ENCODE measurements at regions not wholly inside any gene's neighbourhood (a gene's known extent, or its start where the extent isn't known, plus 50 kb on each side); places are given as distances from the start of the nearest gene placed in this dataset.
"Not testable (repeated sequence)": the region's sequence is repeated elsewhere in the genome, so short reads cannot be mapped to it uniquely, and the experiment has no call there.

- ATAC-seq (no peak), DNase-seq (no peak)
- no peak overlapping the region for H3K4me3 Mint-ChIP-seq
- H3K9me3 Mint-ChIP-seq = no peaks in the 10 kb centered on the region
- no peak overlapping the region for H3K27ac Mint-ChIP-seq
- H3K27me3 Mint-ChIP-seq = no peaks in the 10 kb centered on the region
- H3K4me1 Mint-ChIP-seq = peaks cover 7% of the 10 kb centered on the region
Measured at GRCh38 chr12:126937431-126937830, 1329.5 kb upstream of the TMEM132C start.

- Mint-ChIP-seq H3K27me3 (no peaks in the 10 kb centered on the region), H3K27ac (peak overlapping the region in 1 of 2 donors; percentile 27), H3K4me1 (no peaks in the 10 kb centered on the region), H3K9me3 (peaks cover 0 to 12% of the 10 kb centered on the region in 2 donors), H3K4me3 (no peak overlapping the region)
- DNase-seq (no peak), ATAC-seq (no peak)
Measured at GRCh38 chr12:126944684-126945083, 1322.3 kb upstream of the TMEM132C start.

- not testable (repeated sequence) for H3K4me3 Mint-ChIP-seq, H3K27me3 Mint-ChIP-seq, H3K27ac Mint-ChIP-seq, DNase-seq, H3K4me1 Mint-ChIP-seq, ATAC-seq
- H3K9me3 Mint-ChIP-seq = peaks cover 0 to 12% of the 10 kb centered on the region in 2 donors
Measured at GRCh38 chr12:126946958-126947357, 1320.0 kb upstream of the TMEM132C start.

- DNase-seq (no peak), ATAC-seq (no peak)
- Mint-ChIP-seq H3K27me3 (no peaks in the 10 kb centered on the region), H3K9me3 (peaks cover 0 to 7% of the 10 kb centered on the region in 2 donors), H3K27ac (no peak overlapping the region), H3K4me1 (no peaks in the 10 kb centered on the region), H3K4me3 (no peak overlapping the region)
Measured at GRCh38 chr12:126949558-126949957, 1317.4 kb upstream of the TMEM132C start.

DNA sequence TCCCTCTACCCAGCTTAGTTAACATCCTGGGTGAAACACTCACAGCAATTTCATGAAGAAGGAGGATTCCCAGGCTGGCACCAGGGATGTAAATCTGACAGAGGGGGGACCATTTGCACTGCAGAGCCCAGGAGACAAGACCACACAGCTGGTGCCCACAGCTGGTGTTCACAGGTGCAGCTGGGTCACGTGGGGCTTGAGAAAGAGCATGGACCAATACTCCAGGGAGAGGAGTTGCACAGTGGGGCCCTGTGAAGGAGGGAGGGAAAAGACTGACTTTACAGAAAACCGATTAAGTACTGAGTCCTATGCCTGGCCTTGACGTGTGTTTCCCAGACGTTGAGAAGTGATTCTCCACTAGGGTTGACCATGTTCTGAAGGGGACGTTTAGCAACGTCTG is 1316.7 kb upstream of the TMEM132C start:
- Mint-ChIP-seq H3K9me3 (peaks cover 0 to 3% of the 10 kb centered on the region in 2 donors), H3K27ac (no peak overlapping the region), H3K4me1 (no peaks in the 10 kb centered on the region), H3K27me3 (no peaks in the 10 kb centered on the region), H3K4me3 (no peak overlapping the region)
- no peak for DNase-seq
- no peak for ATAC-seq

DNA sequence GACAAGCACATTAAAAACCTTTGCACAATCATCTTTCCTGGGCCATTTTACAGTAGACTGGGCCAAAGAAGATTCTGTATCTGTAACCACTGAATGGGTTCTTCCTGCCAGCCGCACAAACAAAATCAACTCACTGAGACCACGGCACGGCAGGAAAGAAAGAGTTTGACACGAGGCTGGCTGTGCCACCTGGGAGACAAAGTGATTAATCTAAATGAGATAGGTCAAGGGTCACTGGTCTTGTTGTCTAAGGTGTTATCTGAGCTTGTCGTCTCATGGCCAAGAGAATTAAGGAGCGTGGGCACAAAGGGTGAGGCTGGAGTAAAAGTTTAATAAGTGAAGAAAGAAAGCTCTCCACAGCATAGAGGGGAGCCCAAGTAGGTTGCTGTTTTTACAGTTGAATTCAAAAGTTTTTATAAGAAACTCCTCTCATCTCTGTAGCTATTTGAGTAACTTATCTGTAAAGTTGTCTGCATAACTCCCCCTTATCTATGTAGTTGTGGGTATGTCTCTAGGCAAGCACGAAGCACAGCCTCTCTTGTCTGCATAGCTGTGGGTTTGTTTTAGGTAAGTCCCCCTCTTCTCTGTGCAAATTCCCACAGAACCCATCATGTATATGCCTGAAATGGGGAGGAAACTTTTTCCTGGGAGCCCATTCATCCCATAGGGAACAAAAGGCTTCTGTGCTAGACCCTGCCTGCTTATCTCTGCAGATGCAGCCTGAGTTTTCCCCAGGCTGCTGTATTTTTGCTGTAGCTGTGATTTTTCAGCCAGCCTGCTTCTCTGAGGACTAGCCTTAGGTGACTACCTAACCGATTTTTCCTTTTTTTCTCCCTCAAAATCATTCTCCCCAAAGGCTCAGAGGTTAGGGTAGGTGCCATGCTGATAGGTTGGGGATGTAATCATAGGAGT is 1314.6 kb upstream of the TMEM132C start:
- ATAC-seq (no peak), DNase-seq (no peak)
- Mint-ChIP-seq H3K27ac (no peak overlapping the region), H3K4me1 (no peaks in the 10 kb centered on the region), H3K9me3 (no peaks in the 10 kb centered on the region), H3K27me3 (no peaks in the 10 kb centered on the region), H3K4me3 (no peak overlapping the region)

GRCh38 chr12:126953365-126953889 is 1313.5 kb upstream of the TMEM132C start:
- no peak for DNase-seq
- Mint-ChIP-seq H3K27me3 (no peaks in the 10 kb centered on the region), H3K4me3 (no peak overlapping the region), H3K27ac (no peak overlapping the region), H3K4me1 (no peaks in the 10 kb centered on the region), H3K9me3 (no peaks in the 10 kb centered on the region)
- ATAC-seq = no peak

DNA sequence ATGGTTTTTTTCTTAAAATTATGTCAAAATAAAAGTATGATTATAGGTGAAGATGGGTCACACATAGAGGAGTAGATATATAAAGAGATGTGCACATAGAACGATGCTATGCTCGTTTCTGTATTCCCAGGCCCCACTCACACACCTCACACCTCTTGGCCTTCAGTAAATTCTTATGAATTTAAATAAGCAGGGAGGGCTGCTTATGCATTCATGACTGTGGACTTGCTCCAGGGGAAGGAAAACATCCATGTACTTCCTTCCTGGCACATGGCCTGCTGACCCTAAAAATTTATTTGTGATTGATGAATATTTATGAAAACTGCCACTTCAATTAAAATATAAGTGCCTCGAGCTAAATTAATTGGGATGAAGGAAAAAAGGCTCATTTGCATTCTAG is 1306.7 kb upstream of the TMEM132C start:
- Mint-ChIP-seq H3K27me3 (no peaks in the 10 kb centered on the region), H3K4me3 (no peak overlapping the region), H3K27ac (no peak overlapping the region), H3K9me3 (peaks cover 0 to 5% of the 10 kb centered on the region in 2 donors), H3K4me1 (no peaks in the 10 kb centered on the region)
- ATAC-seq (no peak), DNase-seq (no peak)

GRCh38 chr12:126960709-126961108 is 1306.3 kb upstream of the TMEM132C start:
- H3K27me3 Mint-ChIP-seq = no peaks in the 10 kb centered on the region
- no peak for ATAC-seq

GRCh38 chr12:126963825-126964224 is 1303.1 kb upstream of the TMEM132C start:
- H3K4me1 Mint-ChIP-seq = no peaks in the 10 kb centered on the region
- peaks cover 0 to 5% of the 10 kb centered on the region in 2 donors for H3K9me3 Mint-ChIP-seq
- no peaks in the 10 kb centered on the region for H3K27me3 Mint-ChIP-seq
- DNase-seq (no peak), ATAC-seq (no peak)
- no peak overlapping the region for H3K4me3 Mint-ChIP-seq
- H3K27ac Mint-ChIP-seq = no peak overlapping the region

More at GRCh38 chr12:126960709-126961108, 1306.3 kb upstream of the TMEM132C start:
- no peak overlapping the region for H3K27ac Mint-ChIP-seq
- DNase-seq = no peak
- peaks cover 0 to 5% of the 10 kb centered on the region in 2 donors for H3K9me3 Mint-ChIP-seq
- no peak overlapping the region for H3K4me3 Mint-ChIP-seq
- H3K4me1 Mint-ChIP-seq = no peaks in the 10 kb centered on the region

GRCh38 chr12:126966498-126966897 is 1300.5 kb upstream of the TMEM132C start:
- Mint-ChIP-seq H3K27ac (no peak overlapping the region), H3K4me3 (no peak overlapping the region), H3K4me1 (no peaks in the 10 kb centered on the region), H3K27me3 (peaks cover 2% of the 10 kb centered on the region), H3K9me3 (peaks cover 3 to 5% of the 10 kb centered on the region in 2 donors)
- no peak for DNase-seq
- no peak for ATAC-seq

DNA sequence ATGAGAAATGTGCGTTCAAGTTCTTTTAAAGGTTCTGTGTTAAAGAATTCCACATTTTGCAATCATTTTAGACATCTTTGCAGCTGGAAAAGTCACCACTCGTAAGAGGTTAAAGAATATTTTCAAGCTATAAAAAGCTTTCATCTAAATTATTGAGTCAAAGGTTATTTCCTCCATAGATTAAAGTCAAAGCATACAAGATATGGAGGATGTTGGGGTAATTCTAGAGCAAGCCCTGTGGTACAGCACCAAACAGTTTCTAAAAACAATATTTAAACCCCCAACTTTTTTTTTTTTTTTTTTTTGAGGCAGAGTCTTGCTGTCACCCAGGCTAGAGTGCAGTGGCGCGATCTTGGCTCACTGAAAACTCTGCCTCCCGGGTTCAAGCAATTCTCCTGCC is 1299.8 kb upstream of the TMEM132C start:
- peaks cover 7% of the 10 kb centered on the region for H3K27me3 Mint-ChIP-seq
- no peak for ATAC-seq

DNA sequence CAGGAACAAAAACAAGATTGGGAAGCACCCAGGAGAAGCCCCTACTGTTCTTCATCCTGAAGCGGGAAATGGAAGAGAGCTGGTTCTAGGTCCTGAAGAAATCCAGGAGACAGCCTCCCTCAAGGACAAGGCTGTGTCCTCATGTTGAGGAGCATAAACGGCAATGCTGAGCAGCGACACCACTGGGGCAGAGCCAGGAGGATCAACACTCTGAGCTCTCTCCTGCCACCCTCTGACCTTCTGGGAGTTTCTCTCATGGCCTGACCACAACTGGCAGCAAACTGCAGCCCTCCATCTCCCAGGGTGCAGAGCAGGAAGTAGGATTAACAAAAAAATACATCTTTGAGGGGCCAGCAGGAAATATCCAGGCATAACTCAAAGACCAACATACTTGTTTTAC is 1292.2 kb upstream of the TMEM132C start:
- peaks cover 0 to 8% of the 10 kb centered on the region in 2 donors for H3K9me3 Mint-ChIP-seq
- ATAC-seq (no peak), DNase-seq (no peak)
- H3K4me3 Mint-ChIP-seq = no peak overlapping the region
- H3K27me3 Mint-ChIP-seq = peaks cover 7% of the 10 kb centered on the region
- H3K27ac Mint-ChIP-seq = no peak overlapping the region
- no peaks in the 10 kb centered on the region for H3K4me1 Mint-ChIP-seq

More for the DNA sequence above, 1299.8 kb upstream of the TMEM132C start:
- peaks cover 5 to 8% of the 10 kb centered on the region in 2 donors for H3K9me3 Mint-ChIP-seq
- H3K4me1 Mint-ChIP-seq = no peaks in the 10 kb centered on the region
- no peak overlapping the region for H3K27ac Mint-ChIP-seq
- no peak for DNase-seq
- H3K4me3 Mint-ChIP-seq = no peak overlapping the region

- ATAC-seq = no peak
- Mint-ChIP-seq H3K9me3 (peaks cover 0 to 4% of the 10 kb centered on the region in 2 donors), H3K27me3 (peaks cover 5% of the 10 kb centered on the region), H3K27ac (no peak overlapping the region), H3K4me3 (no peak overlapping the region), H3K4me1 (no peaks in the 10 kb centered on the region)
- DNase-seq = no peak
Measured at GRCh38 chr12:126976579-126976978, 1290.4 kb upstream of the TMEM132C start.

DNA sequence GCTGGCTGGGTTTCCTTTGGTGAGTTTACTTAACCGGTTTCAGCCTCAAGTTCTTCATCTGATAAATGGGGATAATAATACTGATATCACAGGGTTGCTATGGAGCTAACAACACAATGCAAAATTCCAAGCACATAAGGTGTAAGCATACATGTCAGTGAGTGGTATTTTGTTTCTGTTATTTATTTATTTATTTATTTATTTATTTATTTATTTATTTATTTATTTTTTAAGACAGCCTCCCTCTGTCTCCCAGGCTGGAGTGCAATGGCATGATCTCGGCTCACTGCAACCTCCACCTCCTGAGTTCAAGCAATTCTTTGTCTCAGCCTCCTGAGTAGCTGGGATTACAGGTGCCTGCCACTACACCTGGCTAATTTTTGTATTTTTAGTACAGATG is 1287.4 kb upstream of the TMEM132C start:
- H3K4me3 Mint-ChIP-seq, H3K27me3 Mint-ChIP-seq, ATAC-seq, H3K4me1 Mint-ChIP-seq, DNase-seq, H3K27ac Mint-ChIP-seq: not testable (repeated sequence)
- H3K9me3 Mint-ChIP-seq = peaks cover 13 to 14% of the 10 kb centered on the region in 2 donors

- H3K4me1 Mint-ChIP-seq = no peaks in the 10 kb centered on the region
- H3K9me3 Mint-ChIP-seq = peaks cover 14 to 26% of the 10 kb centered on the region in 2 donors
- no peak overlapping the region for H3K27ac Mint-ChIP-seq
- ATAC-seq (no peak), DNase-seq (no peak)
- no peaks in the 10 kb centered on the region for H3K27me3 Mint-ChIP-seq
- H3K4me3 Mint-ChIP-seq = no peak overlapping the region
Measured at GRCh38 chr12:126982707-126983106, 1284.3 kb upstream of the TMEM132C start.
